Kidney tubule cell (primary cell): ENCODE measurements at regions not wholly inside any gene's neighbourhood (a gene's known extent, or its start where the extent isn't known, plus 50 kb on each side); places are given as distances from the start of the nearest gene placed in this dataset.

ENCODE experiments used
- DNase-seq: peaks from one replicate; pipeline ENCODE4 v3.0.0-alpha.2; 2018; ENCODE audit warnings: low spot score

- DNase-seq: no peak
Observed at GRCh38 chr10:130463104-130463875, 327.1 kb downstream of the GLRX3 start.

- DNase-seq: no peak
Observed at GRCh38 chr10:130463876-130464364, 327.7 kb downstream of the GLRX3 start.

- DNase-seq: no peak
Observed at GRCh38 chr10:130464426-130464825, 328.2 kb downstream of the GLRX3 start.

- no peak for DNase-seq
Observed at GRCh38 chr10:130466271-130466997, 330.2 kb downstream of the GLRX3 start.

- DNase-seq: no peak
Observed at GRCh38 chr10:130470286-130470685, 334.1 kb downstream of the GLRX3 start.

GRCh38 chr10:130470973-130471372 is 334.8 kb downstream of the GLRX3 start:
- no peak for DNase-seq

GRCh38 chr10:130471486-130471885 is 335.3 kb downstream of the GLRX3 start:
- DNase-seq: no peak

GRCh38 chr10:130472236-130472635 is 336.0 kb downstream of the GLRX3 start:
- DNase-seq: no peak

GRCh38 chr10:130474591-130474990 is 338.4 kb downstream of the GLRX3 start:
- DNase-seq: no peak

GRCh38 chr10:130477360-130477759 is 341.2 kb downstream of the GLRX3 start:
- no peak for DNase-seq

GRCh38 chr10:130479146-130479545 is 343.0 kb downstream of the GLRX3 start:
- DNase-seq: no peak

GRCh38 chr10:130479926-130480325 is 343.7 kb downstream of the GLRX3 start:
- DNase-seq: no peak

- DNase-seq: no peak
Observed at GRCh38 chr10:130480491-130480890, 344.3 kb downstream of the GLRX3 start.

GRCh38 chr10:130481076-130481930 is 345.1 kb downstream of the GLRX3 start:
- no peak for DNase-seq

- no peak for DNase-seq
Observed at GRCh38 chr10:130481936-130482335, 345.7 kb downstream of the GLRX3 start.

GRCh38 chr10:130483691-130484467 is 347.7 kb downstream of the GLRX3 start:
- DNase-seq: no peak

- no peak for DNase-seq
Observed at GRCh38 chr10:130484468-130485180, 348.4 kb downstream of the GLRX3 start.

GRCh38 chr10:130485236-130485957 is 349.2 kb downstream of the GLRX3 start:
- DNase-seq: no peak

- no peak for DNase-seq
Observed at GRCh38 chr10:130485958-130486895, 350.0 kb downstream of the GLRX3 start.
